GM18868 (cell line): ENCODE measurements at regions not wholly inside any gene's neighbourhood (a gene's known extent, or its start where the extent isn't known, plus 50 kb on each side); places are given as distances from the start of the nearest gene placed in this dataset.

ENCODE experiments used
- ATAC-seq: cut with Tn5 transposase; IDR thresholded peaks from one replicate; pipeline ENCODE4 v1.9.1; 2021; ENCODE audit warnings: mild to moderate bottlenecking, moderate library complexity; ENCODE audit not compliant: unreplicated experiment

DNA sequence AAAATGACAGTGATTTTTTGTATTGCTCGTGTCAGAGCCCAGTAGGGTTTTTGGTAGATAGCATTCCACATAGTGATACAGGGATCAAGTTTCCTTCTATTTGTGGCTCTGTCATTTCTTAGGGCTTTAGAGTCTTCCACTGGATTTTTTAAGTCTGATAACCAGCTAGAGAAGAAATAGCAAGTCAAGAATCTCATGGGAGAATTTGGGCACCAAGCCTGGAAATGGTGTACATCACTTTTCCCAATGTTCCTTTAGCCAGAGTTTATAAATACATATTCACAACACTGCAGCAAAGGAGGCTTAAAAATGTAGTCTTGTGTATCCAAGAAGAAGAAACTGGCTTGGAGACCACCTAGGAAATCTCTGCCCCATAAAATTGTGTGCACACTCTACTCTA is 647.1 kb upstream of the KLF4 start:
- no peak for ATAC-seq

GRCh38 chr9:108134486-108135128 is 645.0 kb upstream of the KLF4 start:
- ATAC-seq, result no peak

DNA sequence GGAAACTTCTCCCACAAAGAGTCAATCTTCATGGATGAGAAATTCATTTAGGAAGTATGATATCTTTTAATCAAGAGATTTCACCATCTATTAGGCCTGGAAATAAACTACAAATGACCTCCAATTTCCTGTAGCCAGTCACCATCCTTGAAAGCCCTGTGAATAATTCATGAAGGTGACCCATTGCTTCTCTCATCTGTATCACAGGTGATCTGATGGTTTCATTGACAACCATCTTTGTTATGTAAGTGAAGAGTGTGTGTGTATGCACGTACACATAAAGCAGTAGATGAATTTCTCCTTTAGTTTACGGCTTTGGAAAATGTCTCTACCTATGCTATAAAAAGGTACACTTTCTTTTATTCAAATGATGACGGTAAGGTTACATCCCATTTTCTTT is 644.1 kb upstream of the KLF4 start:
- no peak for ATAC-seq

- no peak for ATAC-seq
These were observed 643.5 kb upstream of the KLF4 start for GRCh38 chr9:108133101-108133500.

DNA sequence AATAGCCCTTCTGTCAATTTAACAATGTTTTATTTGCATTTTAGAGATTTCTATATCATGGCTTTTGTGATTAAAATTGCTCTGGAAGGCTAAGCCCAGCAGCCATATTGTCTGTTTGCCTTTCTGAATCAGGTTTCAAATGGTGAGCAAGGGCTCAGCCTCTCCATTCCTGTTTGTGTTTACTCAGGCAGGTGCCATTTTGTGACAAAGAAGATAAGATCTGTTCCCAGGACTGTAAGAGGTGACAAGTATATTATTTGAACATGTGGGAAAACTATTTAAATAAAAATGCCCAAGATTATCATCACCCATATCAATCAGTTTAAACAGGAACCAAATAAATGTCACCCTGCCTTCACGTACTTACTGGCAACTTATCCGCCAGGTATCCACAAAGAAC is 641.3 kb upstream of the KLF4 start:
- ATAC-seq, result no peak

GRCh38 chr9:108125625-108126024 is 636.1 kb upstream of the KLF4 start:
- no peak for ATAC-seq

GRCh38 chr9:108119530-108120113 is 630.1 kb upstream of the KLF4 start:
- no peak for ATAC-seq

- ATAC-seq, result no peak
These were observed 628.2 kb upstream of the KLF4 start for GRCh38 chr9:108117795-108118194.

DNA sequence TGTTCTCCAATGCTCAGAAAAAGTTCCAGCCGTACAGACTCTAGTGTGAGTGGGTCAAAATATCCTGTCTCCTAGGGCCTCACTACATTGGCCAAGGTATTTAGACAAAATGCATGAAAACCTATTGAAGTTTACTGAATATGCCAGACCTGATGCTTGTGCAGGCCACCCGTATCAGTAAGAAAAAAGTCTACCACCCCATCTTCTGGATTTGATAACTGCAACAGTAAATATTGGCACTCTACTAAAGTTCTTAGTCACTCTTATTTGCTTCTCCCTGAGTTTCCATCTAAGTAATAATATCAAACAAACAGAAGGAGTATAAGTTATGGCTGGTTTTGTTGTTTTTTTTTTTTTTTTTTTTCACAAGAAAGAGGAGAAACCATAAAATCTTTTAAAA is 627.7 kb upstream of the KLF4 start:
- ATAC-seq, result no peak

- no peak for ATAC-seq
These were observed 624.0 kb upstream of the KLF4 start for GRCh38 chr9:108113596-108113995.

DNA sequence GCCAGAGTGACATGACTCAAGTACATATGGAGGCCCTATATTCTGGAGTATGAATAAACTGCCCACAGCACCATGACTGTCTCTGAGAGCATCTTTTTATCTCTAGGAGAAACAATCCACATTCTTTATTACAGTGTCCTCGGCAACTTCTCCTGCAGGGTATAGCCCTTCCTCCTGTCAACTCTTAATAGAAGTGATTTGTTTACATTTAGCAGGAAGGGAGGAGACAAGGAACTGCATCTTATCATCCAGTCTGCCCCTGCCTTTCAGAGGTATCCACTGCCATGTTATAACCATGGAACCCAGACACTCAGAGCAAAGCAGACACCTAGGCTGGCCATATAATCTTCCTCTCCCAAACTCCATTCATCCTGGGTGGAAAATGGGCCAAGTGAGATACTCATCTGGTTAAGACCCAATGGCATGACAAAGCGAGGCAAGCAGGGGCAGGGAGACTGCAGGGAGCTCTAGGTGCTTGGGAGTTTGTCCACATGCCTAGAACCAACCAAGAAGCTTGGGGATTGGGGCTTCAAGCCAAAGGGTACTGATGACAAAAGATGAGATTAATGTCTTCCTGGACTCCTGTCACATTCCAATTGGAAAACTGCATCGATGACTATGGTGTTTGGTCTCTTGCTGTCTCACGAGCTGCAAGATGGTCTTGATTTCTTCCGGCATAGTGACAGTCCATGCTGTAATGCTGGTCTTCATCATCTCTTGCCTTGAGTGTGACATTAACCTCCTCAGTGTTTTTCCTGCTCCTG is 620.5 kb upstream of the KLF4 start:
- ATAC-seq, result no peak

DNA sequence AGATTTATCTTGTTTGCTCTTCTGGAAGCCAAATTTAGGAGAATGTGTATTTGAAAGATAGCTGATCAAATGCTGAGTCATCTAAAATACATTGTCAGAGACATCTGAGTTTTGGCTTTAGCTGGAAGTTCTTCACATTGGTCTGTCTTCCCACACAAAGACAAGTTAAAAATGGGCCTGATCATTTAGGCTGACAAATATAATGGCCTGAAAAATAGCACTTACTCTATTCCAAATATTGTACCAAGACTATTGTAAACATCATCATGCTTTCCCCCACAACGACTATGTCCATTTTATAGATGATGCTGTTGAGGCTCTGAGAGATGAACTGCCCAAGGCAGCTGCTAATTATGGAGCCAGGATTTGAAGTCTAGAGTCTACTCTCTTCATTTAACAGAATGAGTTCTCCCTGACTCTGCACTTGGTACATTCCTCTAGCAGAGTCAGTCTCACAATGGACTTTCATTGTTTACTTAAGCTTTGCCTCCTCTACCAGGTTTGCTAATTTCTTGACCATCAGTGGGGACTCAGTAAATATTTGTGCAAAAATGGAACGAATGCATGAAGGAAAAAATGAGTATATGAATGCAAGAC is 619.4 kb upstream of the KLF4 start:
- ATAC-seq, result no peak

DNA sequence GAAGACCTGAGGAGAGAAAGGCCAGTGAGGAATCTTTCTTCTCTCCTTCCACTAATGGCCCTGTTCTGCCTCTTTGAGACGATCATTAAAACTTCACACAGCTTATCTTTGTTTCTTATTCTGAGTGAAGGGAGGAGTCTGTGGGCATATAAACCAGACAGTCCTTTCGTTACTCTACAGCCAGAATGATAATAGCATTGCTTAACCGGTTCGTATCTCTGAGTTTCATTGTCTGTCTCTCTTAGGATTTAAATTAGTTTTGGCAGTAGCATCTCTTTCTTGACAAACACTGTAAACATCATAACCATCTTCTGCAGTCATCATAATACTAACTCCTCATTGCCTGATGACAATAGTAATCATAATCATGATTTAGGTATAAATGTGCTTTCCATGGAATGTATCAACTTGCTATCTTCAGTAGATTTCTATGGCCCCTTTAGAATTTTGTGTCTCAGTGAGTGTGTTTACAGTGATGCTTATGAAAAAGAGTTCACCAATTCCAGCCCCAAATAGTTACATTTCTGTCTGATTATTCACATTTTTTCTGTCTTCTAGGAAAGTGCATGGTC is 618.8 kb upstream of the KLF4 start:
- ATAC-seq, result no peak

DNA sequence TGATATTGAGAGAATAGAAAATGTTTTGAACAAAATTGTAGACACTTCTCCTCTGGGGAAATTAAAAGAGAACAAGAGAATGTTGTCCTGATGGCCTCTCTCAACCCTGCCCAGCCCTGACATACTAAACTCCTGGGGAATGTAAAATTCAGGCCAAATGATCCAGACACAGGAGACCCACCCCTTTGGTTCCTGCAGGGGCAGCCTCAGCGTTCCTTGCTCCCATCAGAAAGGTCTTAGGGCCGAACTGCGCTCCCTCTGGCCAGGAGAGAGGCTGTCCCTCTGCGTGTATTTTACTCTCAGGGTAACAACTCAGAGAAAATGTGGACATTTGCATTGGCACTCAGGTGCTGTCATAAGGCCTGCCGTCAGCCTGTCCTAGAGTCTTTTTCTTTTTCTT is 616.3 kb upstream of the KLF4 start:
- ATAC-seq, result no peak

DNA sequence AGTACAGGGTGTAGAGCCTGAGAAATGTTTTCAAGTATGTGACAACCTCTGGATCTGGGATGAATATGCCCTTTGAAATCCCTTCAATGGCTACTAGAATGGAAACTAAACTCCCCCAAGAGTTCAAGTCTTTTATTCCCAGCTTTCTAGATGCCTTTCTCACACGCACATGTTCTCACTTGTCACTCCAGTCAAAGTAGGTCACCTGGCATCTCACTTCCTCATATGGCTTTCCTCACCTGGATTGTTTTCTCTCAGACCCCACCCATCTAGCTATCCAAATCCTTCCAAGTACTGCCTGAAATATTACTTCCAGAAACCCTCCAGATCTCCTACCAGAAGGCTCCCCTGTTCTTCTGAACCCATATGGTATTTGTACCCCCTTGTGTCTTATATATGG is 615.4 kb upstream of the KLF4 start:
- no peak for ATAC-seq

DNA sequence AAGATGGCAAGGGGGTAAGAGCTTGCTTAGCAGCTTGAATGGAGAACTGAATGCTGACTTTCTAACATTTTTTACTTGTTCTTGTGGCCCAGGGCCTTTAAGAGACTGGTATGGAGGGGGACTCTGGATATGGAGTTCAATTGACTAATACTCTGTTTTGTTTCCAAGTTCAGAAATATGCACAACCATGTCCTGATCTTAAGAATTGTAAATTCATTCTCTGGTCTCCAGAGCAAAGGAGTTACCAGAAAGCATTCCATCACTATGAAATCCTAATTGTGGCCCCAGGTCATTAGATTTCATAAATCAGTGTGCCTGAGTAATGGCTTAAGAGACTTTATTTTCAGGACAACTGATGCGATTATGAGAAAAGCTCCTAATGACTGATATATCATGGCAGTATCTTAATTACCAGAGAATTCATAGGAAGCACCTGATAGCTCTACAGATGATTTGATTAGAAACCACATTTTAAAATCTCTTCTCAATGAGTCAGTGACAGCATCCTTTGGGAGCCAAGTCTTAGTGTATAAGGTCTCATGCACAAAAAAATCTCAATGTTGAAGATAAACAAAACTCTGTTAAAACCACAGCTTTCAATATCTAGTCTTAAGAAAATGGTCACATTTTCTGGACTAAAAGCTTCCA is 613.6 kb upstream of the KLF4 start:
- no peak for ATAC-seq

- no peak for ATAC-seq
These were observed 611.8 kb upstream of the KLF4 start for GRCh38 chr9:108101410-108101809.

DNA sequence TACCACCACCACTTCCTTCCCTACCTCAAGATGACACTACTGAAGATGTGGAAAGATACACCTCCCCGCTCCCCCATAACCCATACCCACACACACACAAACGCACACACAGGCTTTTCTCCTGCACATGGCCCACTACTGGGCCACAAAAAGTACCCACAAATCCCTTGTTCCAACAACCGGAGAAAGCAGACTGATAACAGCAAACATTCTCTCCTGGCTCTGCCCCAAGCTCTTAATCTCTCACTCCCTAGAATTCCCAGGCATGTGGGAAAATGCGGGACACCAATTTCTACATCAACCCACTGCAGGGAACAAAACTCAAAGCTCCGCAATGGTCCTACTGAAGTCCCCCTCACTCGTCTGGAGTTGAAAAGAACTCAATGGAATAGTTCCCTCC is 611.0 kb upstream of the KLF4 start:
- ATAC-seq, result no peak

GRCh38 chr9:108099854-108100253 is 610.3 kb upstream of the KLF4 start:
- ATAC-seq, result no peak

DNA sequence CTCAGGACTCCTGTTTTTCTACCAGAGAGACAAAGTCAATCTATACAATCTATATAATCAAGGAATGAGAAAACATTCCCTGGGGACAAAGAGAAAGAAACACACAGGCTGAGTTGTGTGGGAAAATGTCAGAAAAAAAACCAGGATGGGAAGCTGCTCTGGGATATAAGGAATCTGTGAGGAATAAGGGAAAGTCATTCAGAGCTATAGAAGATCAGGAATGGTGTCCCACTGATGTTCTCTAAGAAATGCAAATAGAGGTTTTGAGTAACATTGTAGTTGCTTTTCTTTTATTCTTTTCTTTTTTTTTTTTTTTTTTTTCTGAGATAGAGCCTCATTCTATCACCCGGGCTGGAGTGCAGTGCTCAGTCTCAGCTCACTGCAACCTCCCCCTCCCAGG is 605.9 kb upstream of the KLF4 start:
- ATAC-seq, result no peak

GRCh38 chr9:108094676-108094993 is 605.1 kb upstream of the KLF4 start:
- no peak for ATAC-seq
